ENCODE measurements at regions not wholly inside any gene's neighbourhood (a gene's known extent, or its start where the extent isn't known, plus 50 kb on each side); places are given as distances from the start of the nearest gene placed in this dataset.

- no peak for DNase-seq
Measured at GRCh38 chr11:134584706-134585445, 172.8 kb upstream of the B3GAT1 start.

- no peak for DNase-seq
Measured at GRCh38 chr11:134584001-134584561, 172.0 kb upstream of the B3GAT1 start.

GRCh38 chr11:134583397-134583990 lies 171.5 kb upstream of the B3GAT1 start:
- DNase-seq: no peak

GRCh38 chr11:134582770-134583095 lies 170.7 kb upstream of the B3GAT1 start:
- no peak for DNase-seq

- DNase-seq: peak; percentile 50
Measured at GRCh38 chr11:134581966-134582769, 170.1 kb upstream of the B3GAT1 start.

- DNase-seq: peak; percentile 22
Measured at GRCh38 chr11:134581121-134581626, 169.1 kb upstream of the B3GAT1 start.

GRCh38 chr11:134580610-134580975 lies 168.6 kb upstream of the B3GAT1 start:
- DNase-seq: no peak

- peak; percentile 79 for DNase-seq
Measured at GRCh38 chr11:134579724-134580609, 167.9 kb upstream of the B3GAT1 start.

GRCh38 chr11:134578807-134579723 lies 167.0 kb upstream of the B3GAT1 start:
- peak; percentile 68 for DNase-seq

GRCh38 chr11:134577751-134578395 lies 165.8 kb upstream of the B3GAT1 start:
- DNase-seq: peak; percentile 20

- peak; percentile 47 for DNase-seq
Measured at GRCh38 chr11:134576721-134577171, 164.7 kb upstream of the B3GAT1 start.

- peak; percentile 38 for DNase-seq
Measured at GRCh38 chr11:134576286-134576685, 164.2 kb upstream of the B3GAT1 start.

GRCh38 chr11:134575504-134576230 lies 163.6 kb upstream of the B3GAT1 start:
- peak; percentile 37 for DNase-seq

GRCh38 chr11:134574947-134575346 lies 162.9 kb upstream of the B3GAT1 start:
- peak; percentile 12 for DNase-seq

- peak; percentile 34 for DNase-seq
Measured at GRCh38 chr11:134574425-134574824, 162.4 kb upstream of the B3GAT1 start.

- DNase-seq: peak; percentile 32
Measured at GRCh38 chr11:134573857-134574256, 161.8 kb upstream of the B3GAT1 start.

- peak; percentile 50 for DNase-seq
Measured at GRCh38 chr11:134572741-134573675, 161.0 kb upstream of the B3GAT1 start.

- peak; percentile 42 for DNase-seq
Measured at GRCh38 chr11:134571301-134571700, 159.3 kb upstream of the B3GAT1 start.

GRCh38 chr11:134569195-134569594 lies 157.2 kb upstream of the B3GAT1 start:
- no peak for DNase-seq
